Sigmoid colon (tissue), 6 donors: ENCODE measurements at regions not wholly inside any gene's neighbourhood (a gene's known extent, or its start where the extent isn't known, plus 50 kb on each side); places are given as distances from the start of the nearest gene placed in this dataset.

Experiments
- DNase-seq: peaks from one replicate; pipeline ENCODE4 v3.0.0-alpha.2; 2019
- H3K27ac ChIP-seq, 4 donors: fragments of 200-600 bp; sonication (generic); one replicate each; pipeline ENCODE4 v1.5.1; 2016 to 2019; ENCODE audit warnings: mild to moderate bottlenecking in 1 of 4
- H3K27me3 ChIP-seq, 3 donors: fragments of 200-600 bp; sonication (generic); one replicate each; pipeline ENCODE4 v1.5.1; 2019; ENCODE audit warnings: mild to moderate bottlenecking in 1 of 3
- H3K36me3 ChIP-seq, 4 donors: fragments of 200-600 bp; sonication (generic); one replicate each; pipeline ENCODE4 v1.5.1; 2016 to 2019
- H3K4me1 ChIP-seq, 4 donors: fragments of 200-600 bp; sonication (generic); one replicate each; pipeline ENCODE4 v1.5.1; 2017 to 2019
- H3K4me3 ChIP-seq, 4 donors: fragments of 200-600 bp; sonication (generic); one replicate each; pipeline ENCODE4 v1.5.1; 2017 to 2019; ENCODE audit warnings: mild to moderate bottlenecking in 2 of 4, moderate library complexity in 1 of 4
- H3K9me3 ChIP-seq, 4 donors: fragments of 200-600 bp in 3 of 4; sonication (generic) in 3 of 4; one replicate each; pipeline versions ENCODE4 v1.5.1 to v1.6.1; 2013 to 2019
- CTCF ChIP-seq, 4 experiments: fragments of 450-650 bp in 3 of 4; fragments of 200-600 bp in 1 of 4; IDR thresholded peaks; one replicate each; pipeline ENCODE4 v1.5.1; 2016 to 2019; ENCODE audit warnings: antibody characterized with exemption in 4 of 4, mild to moderate bottlenecking in 3 of 4, moderate library complexity in 2 of 4
- EP300 ChIP-seq, 4 donors: sonication (generic); formaldehyde crosslinking; IDR thresholded peaks; one replicate each; pipeline ENCODE4 v1.6.1; 2017; ENCODE audit warnings: antibody characterized with exemption in 4 of 4
- POLR2A ChIP-seq, 2 donors: fragments of 450-650 bp; IDR thresholded peaks; one replicate each; pipeline ENCODE4 v1.6.1; 2016; ENCODE audit warnings: antibody characterized with exemption in 2 of 2, mild to moderate bottlenecking in 2 of 2, moderate library complexity in 2 of 2
- POLR2AphosphoS5 ChIP-seq, 4 donors: sonication (generic); formaldehyde crosslinking; IDR thresholded peaks; one replicate each; pipeline ENCODE4 v1.6.1; 2017; ENCODE audit warnings: antibody characterized with exemption in 4 of 4
- WGBS, 2 donors: extraction: QIAGEN DNeasy Blood & Tissue Kit; methylation state at CpG; one replicate each; pipeline ENCODE4 v1.1.7; 2013; 5-methylcytosine and 5-hydroxymethylcytosine counted together
- intact Hi-C: fragments of 100-400 bp; cut with DNase I; formaldehyde crosslinking; loops from one replicate; pipeline ENCODE4 v1.15.1; 2023
- donor health status: healthy with polysubstance abuse.
- donor health status: healthy.

DNA sequence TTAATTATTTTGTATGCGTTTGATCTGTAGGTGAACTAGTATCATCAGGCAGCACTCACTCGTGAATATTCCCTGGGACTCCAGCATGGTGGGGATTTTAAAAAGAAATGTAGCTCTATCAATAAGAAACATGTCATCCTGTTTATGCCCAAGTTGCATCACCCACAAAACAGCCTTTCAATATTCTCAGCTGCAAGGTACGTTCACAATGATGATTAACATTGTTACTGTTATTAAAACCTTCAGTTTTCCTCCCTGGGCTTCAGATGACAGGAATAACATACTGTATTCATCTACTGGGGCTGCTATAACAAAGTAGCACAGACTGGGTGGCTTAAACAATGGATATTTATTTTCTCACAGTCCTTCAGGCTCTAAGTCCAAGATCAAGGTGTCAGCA is 87.9 kb upstream of the KLHL29 start:
- intact Hi-C loops = no loop called here
- Histone ChIP-seq H3K27ac (no peak overlapping the region), H3K4me1 (peaks cover 0 to 19% (median 14%) of the 10 kb centered on the region in 4 donors), H3K27me3 (no peaks in the 10 kb centered on the region), H3K4me3 (no peak overlapping the region), H3K9me3 (no peaks in the 10 kb centered on the region), H3K36me3 (no peaks in the 10 kb centered on the region)
- 77 to 93% methylated on average over 3 of the region's 3 CpGs for WGBS, 2 donors
- DNase-seq = no peak
- TF ChIP-seq POLR2AphosphoS5 (IDR thresholded peaks at IDR 0.05) (no peak), POLR2A (IDR thresholded peaks at IDR 0.05) (no peak), EP300 (IDR thresholded peaks at IDR 0.05) (no peak), CTCF (IDR thresholded peaks at IDR 0.05) (no peak)

DNA sequence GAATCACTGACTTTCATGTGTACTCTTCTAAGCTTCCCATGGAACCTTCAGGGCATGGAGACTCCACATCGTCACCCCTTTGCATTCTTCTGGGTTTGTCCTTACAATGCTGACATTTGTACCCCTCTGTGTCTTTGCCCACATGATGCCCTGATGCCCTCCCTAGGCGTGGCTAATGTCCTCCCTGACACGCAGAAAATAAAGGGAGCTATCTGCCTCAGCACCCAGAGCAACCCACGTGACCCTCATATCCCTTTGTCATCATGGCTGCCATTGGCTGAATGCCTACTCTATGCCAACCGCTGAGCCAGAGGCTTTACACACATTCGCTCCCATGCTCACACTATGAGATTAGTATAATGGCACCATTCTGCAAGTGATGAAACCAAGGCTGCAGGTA is 86.4 kb upstream of the KLHL29 start:
- no peaks in the 10 kb centered on the region for H3K36me3 ChIP-seq
- no peaks in the 10 kb centered on the region for H3K27me3 ChIP-seq
- H3K9me3 ChIP-seq = no peaks in the 10 kb centered on the region
- no peak overlapping the region for H3K27ac ChIP-seq
- 80 to 92% methylated on average over 6 of the region's 6 CpGs for WGBS, 2 donors
- H3K4me1 ChIP-seq = peaks cover 0 to 14% (median 12%) of the 10 kb centered on the region in 4 donors
- no peak overlapping the region for H3K4me3 ChIP-seq
- no peak for DNase-seq
- intact Hi-C loops = no loop called here
- TF ChIP-seq POLR2AphosphoS5 (IDR thresholded peaks at IDR 0.05) (no peak), EP300 (IDR thresholded peaks at IDR 0.05) (no peak), CTCF (IDR thresholded peaks at IDR 0.05) (no peak), POLR2A (IDR thresholded peaks at IDR 0.05) (no peak)

- WGBS, 2 donors = 84 to 92% methylated on average over 8 of the region's 8 CpGs
Measured at GRCh38 chr2:23299476-23300195, 85.3 kb upstream of the KLHL29 start.

DNA sequence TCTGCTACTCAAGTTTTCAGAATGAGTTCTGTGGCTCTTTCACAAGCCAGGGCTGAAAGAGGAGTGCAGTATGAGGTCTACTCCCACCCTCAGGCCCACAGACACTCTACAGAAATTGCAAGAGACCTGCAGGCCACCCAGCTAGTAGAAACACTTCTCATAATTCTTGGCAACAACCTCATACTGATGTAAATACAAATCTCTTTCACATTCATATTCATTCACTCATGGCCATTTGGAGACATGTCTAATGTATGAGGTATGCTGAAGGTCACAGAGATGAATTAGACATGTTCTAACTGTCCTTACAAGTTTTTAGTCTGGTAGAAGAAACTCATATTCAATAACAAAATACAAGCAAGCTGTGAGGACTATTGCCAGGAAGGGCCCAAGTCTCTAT is 83.8 kb upstream of the KLHL29 start:
- TF ChIP-seq CTCF (IDR thresholded peaks at IDR 0.05) (no peak), POLR2A (IDR thresholded peaks at IDR 0.05) (no peak), EP300 (IDR thresholded peaks at IDR 0.05) (no peak), POLR2AphosphoS5 (IDR thresholded peaks at IDR 0.05) (no peak)
- Histone ChIP-seq H3K27me3 (no peaks in the 10 kb centered on the region), H3K4me1 (no peaks in the 10 kb centered on the region), H3K27ac (no peak overlapping the region), H3K9me3 (no peaks in the 10 kb centered on the region), H3K36me3 (no peaks in the 10 kb centered on the region), H3K4me3 (no peak overlapping the region)
- intact Hi-C loops = no loop called here
- no peak for DNase-seq

More at GRCh38 chr2:23299476-23300195, 85.3 kb upstream of the KLHL29 start:
- no peak for DNase-seq
- H3K4me3 ChIP-seq = no peak overlapping the region
- TF ChIP-seq POLR2AphosphoS5 (IDR thresholded peaks at IDR 0.05) (no peak), POLR2A (IDR thresholded peaks at IDR 0.05) (no peak)
- H3K36me3 ChIP-seq = no peaks in the 10 kb centered on the region
- no peak overlapping the region for H3K27ac ChIP-seq
- H3K4me1 ChIP-seq = peaks cover 0 to 3% (median 2%) of the 10 kb centered on the region in 4 donors
- H3K9me3 ChIP-seq = no peaks in the 10 kb centered on the region
- intact Hi-C loops = no loop called here
- H3K27me3 ChIP-seq = no peaks in the 10 kb centered on the region

- no peaks in the 10 kb centered on the region for H3K9me3 ChIP-seq
- H3K27ac ChIP-seq = no peak overlapping the region
- H3K4me1 ChIP-seq = no peaks in the 10 kb centered on the region
- DNase-seq = no peak
- TF ChIP-seq EP300 (IDR thresholded peaks at IDR 0.05) = no peak
- TF ChIP-seq CTCF (IDR thresholded peaks at IDR 0.05) = no peak
- no peak for TF ChIP-seq POLR2AphosphoS5 (IDR thresholded peaks at IDR 0.05)
- no peak for TF ChIP-seq POLR2A (IDR thresholded peaks at IDR 0.05)
- no peaks in the 10 kb centered on the region for H3K27me3 ChIP-seq
- no peaks in the 10 kb centered on the region for H3K36me3 ChIP-seq
- intact Hi-C loops = no loop called here
- no peak overlapping the region for H3K4me3 ChIP-seq
Measured at GRCh38 chr2:23302591-23302990, 82.4 kb upstream of the KLHL29 start.
